Endodermal cell (in vitro differentiated cells): ENCODE measurements at regions not wholly inside any gene's neighbourhood (a gene's known extent, or its start where the extent isn't known, plus 50 kb on each side); places are given as distances from the start of the nearest gene placed in this dataset.
"Not testable (repeated sequence)": the region's sequence is repeated elsewhere in the genome, so short reads cannot be mapped to it uniquely, and the experiment has no call there.

Experiments used
- DNase-seq: peaks from one replicate; pipeline ENCODE4 v3.0.0-alpha.2; 2017
- H3K27ac ChIP-seq: 2 replicates; pipeline ENCODE4 v1.5.1; 2013; ENCODE audit warnings: mild to moderate bottlenecking, low read depth, low read length, moderate library complexity
- H3K27me3 ChIP-seq: 2 replicates; pipeline ENCODE4 v1.6.1; 2013; ENCODE audit warnings: mild to moderate bottlenecking, low read length, moderate library complexity; ENCODE audit not compliant: insufficient read depth, control insufficient read depth, poor library complexity, severe bottlenecking
- H3K36me3 ChIP-seq: 2 replicates; pipeline ENCODE4 v1.7.0; 2013; ENCODE audit warnings: mild to moderate bottlenecking, low read length, moderate library complexity; ENCODE audit not compliant: control insufficient read depth, insufficient read depth
- H3K4me1 ChIP-seq: one replicate; pipeline ENCODE4 v1.7.0; 2013; ENCODE audit warnings: low read length; ENCODE audit not compliant: control insufficient read depth, insufficient read depth
- H3K4me3 ChIP-seq: 2 replicates; pipeline ENCODE4 v1.5.1; 2013; ENCODE audit warnings: mild to moderate bottlenecking, low read length, moderate library complexity
- H3K9ac ChIP-seq: 2 replicates; pipeline ENCODE4 v1.6.1; 2013; ENCODE audit warnings: mild to moderate bottlenecking, low read length, moderate library complexity; ENCODE audit not compliant: poor library complexity, severe bottlenecking; ENCODE audit errors: extremely low read depth
- H3K9me3 ChIP-seq: 2 replicates; pipeline ENCODE4 v1.6.1; 2013; ENCODE audit warnings: mild to moderate bottlenecking, low read length, moderate library complexity; ENCODE audit not compliant: control insufficient read depth
- H3K27ac Mint-ChIP-seq: 2 replicates; pipeline ENCODE4 v1.8.0; 2020; ENCODE audit warnings: mixed read lengths
- H3K27me3 Mint-ChIP-seq: 2 replicates; pipeline ENCODE4 v1.8.0; 2021; ENCODE audit warnings: mild to moderate bottlenecking, mixed read lengths; ENCODE audit not compliant: insufficient read depth
- H3K36me3 Mint-ChIP-seq: 2 replicates; pipeline ENCODE4 v1.8.0; 2020; ENCODE audit warnings: low read depth, mixed read lengths
- H3K4me1 Mint-ChIP-seq: 2 replicates; pipeline ENCODE4 v1.8.0; 2020; ENCODE audit warnings: mixed read lengths
- H3K4me3 Mint-ChIP-seq: 2 replicates; pipeline ENCODE4 v1.8.0; 2020; ENCODE audit warnings: mild to moderate bottlenecking, moderate library complexity, mixed read lengths
- H3K9me3 Mint-ChIP-seq: 2 replicates; pipeline ENCODE4 v1.8.0; 2020; ENCODE audit warnings: mild to moderate bottlenecking, mixed read lengths
- CTCF ChIP-seq: fragments of 200-600 bp; sonication (generic); conservative IDR thresholded peaks from 2 replicates; pipeline ENCODE4 v1.5.0; 2021; ENCODE audit warnings: antibody characterized with exemption, mild to moderate bottlenecking
- WGBS, 2 experiments: methylation state at CpG; one replicate each; pipeline versions ENCODE4 v1.1.5 to v1.1.7; 2013; ENCODE audit warnings: missing lambda C conversion rate in 2 of 2, mixed read lengths in 1 of 2; ENCODE audit not compliant: insufficient coverage in 1 of 2, insufficient read length in 1 of 2; 5-methylcytosine and 5-hydroxymethylcytosine counted together

GRCh38 chr7:68088879-68089278, 1092.2 kb downstream of the TYW1 start:
- H3K9me3 ChIP-seq: peaks cover 6% of the 10 kb centered on the region
- H3K4me1 Mint-ChIP-seq: no peaks in the 10 kb centered on the region
- no peak overlapping the region for H3K27ac ChIP-seq
- peaks cover 33% of the 10 kb centered on the region for H3K9me3 Mint-ChIP-seq
- H3K4me3 Mint-ChIP-seq: no peak overlapping the region
- no peaks in the 10 kb centered on the region for H3K27me3 Mint-ChIP-seq
- H3K4me3 ChIP-seq: no peak overlapping the region
- H3K4me1 ChIP-seq: no peaks in the 10 kb centered on the region
- no peak overlapping the region for H3K9ac ChIP-seq
- WGBS, 2 experiments: 100% methylated on average over 1 of the region's 1 CpG; no CpG with 5 or more reads in 1 of the 2 experiments
- no peak for DNase-seq
- no peak for TF ChIP-seq CTCF
- no peaks in the 10 kb centered on the region for H3K36me3 Mint-ChIP-seq
- H3K27ac Mint-ChIP-seq: no peak overlapping the region
- H3K27me3 ChIP-seq: no peaks in the 10 kb centered on the region
- H3K36me3 ChIP-seq: no peaks in the 10 kb centered on the region

- WGBS, 2 experiments: 80 to 89% methylated on average over 2 to 17 of the region's 19 CpGs
- not testable (repeated sequence) for H3K27ac Mint-ChIP-seq, H3K9ac ChIP-seq, H3K36me3 ChIP-seq, H3K27me3 ChIP-seq, H3K4me1 Mint-ChIP-seq, H3K27ac ChIP-seq, H3K4me3 Mint-ChIP-seq, H3K4me3 ChIP-seq, H3K36me3 Mint-ChIP-seq, H3K27me3 Mint-ChIP-seq, H3K9me3 ChIP-seq, DNase-seq, H3K4me1 ChIP-seq
- H3K9me3 Mint-ChIP-seq: peaks cover 26% of the 10 kb centered on the region
Observed at GRCh38 chr7:68090256-68090655, 1093.6 kb downstream of the TYW1 start.

- Mint-ChIP-seq H3K4me3 (no peak overlapping the region), H3K4me1 (no peaks in the 10 kb centered on the region), H3K9me3 (no peaks in the 10 kb centered on the region), H3K36me3 (no peaks in the 10 kb centered on the region), H3K27ac (no peak overlapping the region), H3K27me3 (no peaks in the 10 kb centered on the region)
- DNase-seq: no peak
- WGBS, 2 experiments: 96% methylated on average over 1 of the region's 1 CpG
- H3K36me3 ChIP-seq: no peaks in the 10 kb centered on the region
- no peak overlapping the region for H3K4me3 ChIP-seq
- TF ChIP-seq CTCF: no peak
- H3K4me1 ChIP-seq: no peaks in the 10 kb centered on the region
- no peak overlapping the region for H3K27ac ChIP-seq
- H3K9me3 ChIP-seq: no peaks in the 10 kb centered on the region
- no peak overlapping the region for H3K9ac ChIP-seq
- no peaks in the 10 kb centered on the region for H3K27me3 ChIP-seq
Observed at GRCh38 chr7:68103319-68103718, 1106.7 kb downstream of the TYW1 start.

GRCh38 chr7:68107261-68107660, 1110.6 kb downstream of the TYW1 start:
- no peaks in the 10 kb centered on the region for H3K36me3 Mint-ChIP-seq
- Histone ChIP-seq H3K4me3 (no peak overlapping the region), H3K27me3 (no peaks in the 10 kb centered on the region), H3K27ac (no peak overlapping the region), H3K9me3 (no peaks in the 10 kb centered on the region), H3K36me3 (no peaks in the 10 kb centered on the region), H3K9ac (no peak overlapping the region), H3K4me1 (no peaks in the 10 kb centered on the region)
- H3K4me3 Mint-ChIP-seq: no peak overlapping the region
- no peaks in the 10 kb centered on the region for H3K27me3 Mint-ChIP-seq
- no peak overlapping the region for H3K27ac Mint-ChIP-seq
- no peaks in the 10 kb centered on the region for H3K9me3 Mint-ChIP-seq
- 91 to 93% methylated on average over 9 to 11 of the region's 11 CpGs for WGBS, 2 experiments
- no peak for DNase-seq
- TF ChIP-seq CTCF: no peak
- no peaks in the 10 kb centered on the region for H3K4me1 Mint-ChIP-seq
